GM12873 (cell line): ENCODE measurements at regions not wholly inside any gene's neighbourhood (a gene's known extent, or its start where the extent isn't known, plus 50 kb on each side); places are given as distances from the start of the nearest gene placed in this dataset.

Source experiments
- TF ChIP-seq, protein P1 (sequence below): IDR thresholded peaks from 2 replicates; pipeline ENCODE4 v1.5.1; 2012; ENCODE audit warnings: low read depth, mild to moderate bottlenecking, moderate library complexity, low read length, control low read depth; ENCODE audit not compliant: insufficient read depth; ENCODE audit errors: missing control alignments

DNA sequence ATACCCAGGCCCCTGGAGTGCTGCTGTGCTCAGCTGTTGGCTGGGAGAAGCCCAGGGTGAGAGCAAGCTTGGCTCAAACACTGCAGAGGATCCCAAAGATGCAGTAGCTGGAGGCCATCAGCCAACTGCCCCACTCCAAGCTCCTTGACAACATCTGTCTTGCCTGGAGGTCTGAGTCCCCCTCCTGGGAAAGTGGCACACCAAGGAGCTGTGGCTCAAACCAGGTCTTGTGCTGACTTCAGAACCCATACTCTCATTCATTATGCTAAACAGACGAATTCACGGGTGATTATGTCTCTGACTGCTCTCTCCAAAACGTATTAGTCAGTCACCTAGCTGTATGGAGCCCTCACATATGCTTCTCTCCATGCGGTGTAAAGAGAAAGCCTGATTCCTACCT is 206.1 kb downstream of the TTC32 start:
- TF ChIP-seq, protein P1, sequence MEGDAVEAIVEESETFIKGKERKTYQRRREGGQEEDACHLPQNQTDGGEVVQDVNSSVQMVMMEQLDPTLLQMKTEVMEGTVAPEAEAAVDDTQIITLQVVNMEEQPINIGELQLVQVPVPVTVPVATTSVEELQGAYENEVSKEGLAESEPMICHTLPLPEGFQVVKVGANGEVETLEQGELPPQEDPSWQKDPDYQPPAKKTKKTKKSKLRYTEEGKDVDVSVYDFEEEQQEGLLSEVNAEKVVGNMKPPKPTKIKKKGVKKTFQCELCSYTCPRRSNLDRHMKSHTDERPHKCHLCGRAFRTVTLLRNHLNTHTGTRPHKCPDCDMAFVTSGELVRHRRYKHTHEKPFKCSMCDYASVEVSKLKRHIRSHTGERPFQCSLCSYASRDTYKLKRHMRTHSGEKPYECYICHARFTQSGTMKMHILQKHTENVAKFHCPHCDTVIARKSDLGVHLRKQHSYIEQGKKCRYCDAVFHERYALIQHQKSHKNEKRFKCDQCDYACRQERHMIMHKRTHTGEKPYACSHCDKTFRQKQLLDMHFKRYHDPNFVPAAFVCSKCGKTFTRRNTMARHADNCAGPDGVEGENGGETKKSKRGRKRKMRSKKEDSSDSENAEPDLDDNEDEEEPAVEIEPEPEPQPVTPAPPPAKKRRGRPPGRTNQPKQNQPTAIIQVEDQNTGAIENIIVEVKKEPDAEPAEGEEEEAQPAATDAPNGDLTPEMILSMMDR, result no peak

DNA sequence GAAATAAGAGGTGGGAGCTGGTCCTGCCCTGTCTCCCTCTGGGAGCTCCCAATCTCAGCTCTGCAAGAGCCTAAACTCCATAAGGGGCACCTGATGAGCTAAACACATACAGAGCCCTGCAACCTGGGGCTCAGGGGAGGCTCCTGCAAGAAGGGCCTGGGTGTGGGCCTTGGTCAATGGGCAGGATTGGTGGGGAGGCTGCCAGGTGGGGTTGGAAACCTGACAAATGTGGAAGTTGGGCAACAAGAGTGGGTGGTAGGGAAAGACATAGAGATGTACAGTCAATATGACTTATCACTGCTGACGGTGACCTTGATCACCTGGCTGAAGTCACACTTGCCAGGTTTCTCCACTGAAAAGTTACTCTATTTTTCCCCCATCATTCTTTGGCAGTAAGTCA is 209.9 kb downstream of the TTC32 start:
- TF ChIP-seq, protein P1, result no peak

DNA sequence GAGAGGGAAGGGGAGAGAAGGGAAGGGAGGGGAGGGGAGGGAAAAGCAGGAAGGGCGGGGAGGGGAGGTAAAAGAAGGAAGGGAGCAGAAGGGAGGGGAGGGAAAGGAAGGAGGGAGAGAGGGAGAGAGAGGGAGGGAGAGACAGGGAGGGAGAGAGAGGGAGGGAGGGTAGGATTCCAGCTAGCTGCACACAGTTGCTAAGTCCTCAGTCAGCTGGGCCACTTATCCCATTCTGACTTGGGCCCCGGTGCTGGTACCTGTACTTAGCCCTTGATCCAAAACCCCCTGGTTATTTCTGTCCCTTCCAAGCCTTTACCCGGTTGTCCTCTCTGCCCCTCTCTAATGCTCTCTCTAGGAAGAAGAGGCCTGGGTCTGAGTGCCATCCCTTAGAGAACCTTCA is 211.4 kb downstream of the TTC32 start:
- TF ChIP-seq, protein P1, result no peak

DNA sequence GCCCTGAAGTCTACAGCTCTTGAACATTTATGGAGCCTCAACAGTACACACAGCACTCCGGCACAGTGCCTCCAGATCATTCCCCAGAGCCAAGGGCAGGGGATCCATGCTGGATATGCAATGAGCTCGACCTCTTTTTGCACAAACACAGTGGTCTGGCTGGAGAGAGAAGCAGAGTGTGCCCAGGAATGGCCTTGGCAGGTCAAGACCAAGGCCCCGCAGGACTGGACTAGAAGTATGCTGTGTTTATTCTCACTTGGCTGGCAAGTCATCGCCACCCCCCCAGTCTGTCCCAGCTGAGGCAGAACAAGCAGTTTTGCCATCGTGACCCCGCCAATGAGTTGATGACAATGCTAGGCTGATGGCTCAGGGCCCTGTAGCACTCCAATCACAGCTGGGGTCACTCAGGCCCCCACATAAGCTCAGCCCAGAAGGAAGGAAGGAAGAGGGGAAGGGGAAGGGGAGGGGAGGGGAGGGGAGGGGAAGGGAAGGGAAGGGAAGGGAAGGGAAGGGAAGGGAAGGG is 212.1 kb downstream of the TTC32 start:
- TF ChIP-seq, protein P1, result no peak

DNA sequence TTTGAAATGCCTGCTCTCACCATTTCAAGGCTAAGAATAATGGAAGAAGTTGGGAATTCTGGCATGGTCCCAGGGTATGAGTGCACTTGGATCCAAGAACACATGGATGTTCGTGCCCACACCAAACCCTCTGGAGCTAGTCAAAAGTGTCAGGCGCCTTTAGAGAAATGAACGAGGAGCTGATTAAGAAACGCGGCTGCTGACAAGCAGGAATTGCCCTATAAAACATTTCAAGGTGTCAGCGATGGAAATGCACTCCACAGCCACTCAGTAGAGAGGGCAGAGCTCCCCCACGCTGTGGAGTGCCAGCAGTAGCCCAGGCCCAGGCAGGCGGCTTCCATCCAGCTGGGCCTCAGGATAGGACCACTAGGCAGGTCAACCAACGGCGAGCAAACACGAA is 213.7 kb downstream of the TTC32 start:
- TF ChIP-seq, protein P1, result no peak

DNA sequence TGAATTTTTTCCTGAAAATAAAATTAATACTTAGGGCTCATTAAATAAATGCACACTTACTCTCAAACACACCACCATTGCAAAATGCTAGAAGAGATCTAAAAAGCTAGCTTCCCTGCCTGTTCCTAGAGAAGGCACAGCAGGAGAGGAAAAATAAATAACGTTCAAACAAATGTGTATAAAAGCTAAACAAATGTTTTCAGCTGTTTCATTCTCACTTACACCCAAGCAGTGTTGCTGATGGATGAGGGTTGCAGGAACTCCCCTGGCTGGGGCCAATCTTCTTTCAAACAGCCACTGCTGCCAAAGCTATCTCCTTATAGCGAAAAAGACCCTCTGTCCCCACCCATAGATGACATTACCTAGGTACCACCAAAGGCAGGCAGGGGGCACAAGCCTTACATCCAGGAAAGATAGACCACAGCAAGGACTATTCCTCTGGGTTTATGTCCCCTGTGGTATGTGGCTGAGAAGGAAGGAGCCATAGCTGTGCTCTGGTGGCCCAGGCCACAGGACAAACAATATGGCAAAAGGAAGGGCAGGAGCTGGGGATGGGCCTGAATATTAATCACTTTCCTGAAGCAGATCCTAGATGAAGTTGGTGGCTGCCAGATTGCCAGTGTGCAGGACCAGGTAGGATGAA is 214.6 kb downstream of the TTC32 start:
- TF ChIP-seq, protein P1, result no peak

DNA sequence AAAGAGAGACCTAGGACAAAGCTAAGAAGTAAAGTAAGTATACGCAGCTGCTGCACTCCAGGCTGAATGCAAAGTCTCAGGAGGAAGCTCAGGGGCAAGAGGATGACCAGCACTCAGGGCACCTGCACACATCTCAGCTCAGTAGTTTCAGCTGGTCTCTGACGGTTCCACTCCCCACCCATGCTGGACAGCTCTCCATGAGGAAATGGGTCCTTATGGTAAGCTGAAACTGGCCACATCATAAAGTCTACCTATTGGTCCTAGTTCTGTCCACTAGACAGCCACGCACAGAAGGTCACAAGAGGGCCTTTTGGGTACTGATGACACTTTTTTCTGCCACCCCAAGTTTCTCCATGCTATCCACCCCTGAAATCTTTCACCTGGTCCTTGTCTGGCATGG is 215.3 kb downstream of the TTC32 start:
- TF ChIP-seq, protein P1, result no peak
